NCI-H748 (cell line): ENCODE measurements at regions not wholly inside any gene's neighbourhood (a gene's known extent, or its start where the extent isn't known, plus 50 kb on each side); places are given as distances from the start of the nearest gene placed in this dataset.

Source experiments
- DNase-seq: peaks from one replicate; lab custom pipeline; 2025; ENCODE audit not compliant: unreplicated experiment; lab: John Stamatoyannopoulos, UW

- DNase-seq, result no peak
Observed at GRCh38 chr1:20405051-20405754, 80.8 kb downstream of the CAMK2N1 start.
